HG02610 (cell line): ENCODE measurements at regions not wholly inside any gene's neighbourhood (a gene's known extent, or its start where the extent isn't known, plus 50 kb on each side); places are given as distances from the start of the nearest gene placed in this dataset.

Experiments
- ATAC-seq: cut with Tn5 transposase; IDR thresholded peaks from one replicate; pipeline ENCODE4 v1.9.1; 2021; ENCODE audit warnings: mild to moderate bottlenecking, moderate library complexity; ENCODE audit not compliant: unreplicated experiment

DNA sequence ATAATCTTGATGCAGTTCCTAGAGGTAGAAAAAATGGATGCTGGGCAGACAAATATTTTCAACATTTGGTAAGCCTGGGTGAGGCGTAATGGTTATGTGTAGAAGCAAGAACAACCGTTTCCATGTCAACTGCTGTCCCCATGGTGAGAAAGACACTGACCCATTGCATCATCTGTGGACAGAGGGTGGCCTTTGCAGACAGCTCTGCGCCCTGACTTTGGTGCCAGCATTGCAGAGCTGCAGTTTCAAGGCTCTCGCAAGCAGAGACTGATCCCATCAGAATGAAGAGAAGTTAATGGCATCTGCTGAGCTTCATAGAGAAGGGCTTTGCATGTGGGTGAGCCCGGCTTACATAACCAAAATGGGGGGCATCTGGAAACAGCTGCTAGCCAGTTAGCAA, 179.0 kb upstream of the ADRA1B start:
- ATAC-seq = no peak

DNA sequence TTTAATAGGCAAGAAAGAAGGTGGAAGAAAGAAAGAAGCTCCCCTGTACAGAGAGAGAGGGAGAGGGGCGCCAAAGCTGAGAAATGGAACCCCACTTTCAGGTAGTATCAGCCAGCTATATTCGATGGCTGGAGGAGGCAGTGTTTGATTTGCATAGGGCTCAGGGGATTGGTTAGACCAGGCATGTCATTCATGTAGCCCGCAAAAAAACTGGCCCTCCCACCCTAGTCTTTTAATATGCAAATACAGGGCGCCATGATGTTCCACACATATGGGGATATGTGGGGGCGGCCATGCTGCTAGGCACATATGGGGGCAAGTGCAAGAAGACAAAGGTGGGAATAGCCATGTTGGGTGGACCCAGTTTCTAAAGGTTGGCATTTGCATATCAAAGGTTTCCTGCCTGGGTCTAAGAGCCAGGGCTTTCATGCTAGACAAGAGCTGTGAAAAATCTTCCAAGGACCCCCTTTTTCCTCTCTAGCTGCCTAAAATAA, 174.4 kb upstream of the ADRA1B start:
- ATAC-seq = no peak

DNA sequence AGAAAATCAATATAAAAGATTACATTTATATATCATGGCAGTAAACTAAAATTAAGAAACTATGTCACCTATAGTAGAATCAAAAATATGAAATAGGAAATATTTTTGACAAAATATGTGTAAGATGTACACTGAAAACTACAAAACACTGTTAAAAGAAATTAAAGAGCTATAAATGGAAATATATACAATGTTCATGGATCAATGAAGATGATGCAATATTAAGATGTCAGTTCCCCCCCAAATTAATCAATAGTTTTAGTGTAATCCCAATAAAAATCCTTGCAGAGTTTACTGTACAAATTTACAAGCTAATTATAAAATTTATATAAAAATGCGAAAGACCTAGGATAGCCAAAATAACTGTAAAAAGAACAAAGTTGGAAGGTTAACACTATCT, 173.0 kb upstream of the ADRA1B start:
- no peak for ATAC-seq

DNA sequence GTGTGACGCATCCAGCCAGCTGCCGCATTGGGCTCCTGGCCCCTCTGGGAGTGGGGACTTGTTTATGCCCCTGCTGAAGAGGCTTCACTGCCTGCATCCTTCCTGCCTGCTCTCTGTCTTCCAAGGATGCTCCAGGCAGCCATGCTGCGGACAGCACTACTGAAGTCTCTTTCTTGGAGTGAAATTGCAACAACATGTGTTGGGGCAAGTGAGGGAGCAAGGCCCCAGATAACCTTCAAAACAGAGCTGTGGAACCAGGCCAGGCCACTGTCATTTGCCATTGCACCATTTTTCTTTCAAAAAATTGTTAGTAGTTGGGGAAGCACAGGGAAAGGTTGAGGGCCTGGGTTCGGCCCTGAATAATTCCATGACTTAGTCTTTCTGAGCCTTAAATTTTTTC, 169.6 kb upstream of the ADRA1B start:
- ATAC-seq = no peak

DNA sequence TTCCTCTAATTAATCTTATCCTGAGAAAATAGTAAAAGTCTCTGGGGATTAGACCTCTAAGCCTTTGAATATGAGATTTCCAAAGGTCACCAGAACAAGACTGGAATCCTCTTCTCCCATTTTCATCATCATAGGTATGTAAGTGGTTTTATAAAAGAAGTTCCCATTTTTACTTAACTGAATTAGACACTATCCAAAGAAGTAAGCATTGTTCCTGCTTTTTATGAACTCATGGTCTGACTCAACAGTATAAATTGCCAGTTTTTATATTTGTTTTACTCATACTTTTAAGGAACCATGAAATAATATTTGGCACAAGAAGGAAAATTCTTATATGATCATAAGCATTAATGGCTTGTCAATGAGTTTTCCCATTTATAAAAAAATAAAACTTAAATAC, 167.1 kb upstream of the ADRA1B start:
- ATAC-seq = no peak

DNA sequence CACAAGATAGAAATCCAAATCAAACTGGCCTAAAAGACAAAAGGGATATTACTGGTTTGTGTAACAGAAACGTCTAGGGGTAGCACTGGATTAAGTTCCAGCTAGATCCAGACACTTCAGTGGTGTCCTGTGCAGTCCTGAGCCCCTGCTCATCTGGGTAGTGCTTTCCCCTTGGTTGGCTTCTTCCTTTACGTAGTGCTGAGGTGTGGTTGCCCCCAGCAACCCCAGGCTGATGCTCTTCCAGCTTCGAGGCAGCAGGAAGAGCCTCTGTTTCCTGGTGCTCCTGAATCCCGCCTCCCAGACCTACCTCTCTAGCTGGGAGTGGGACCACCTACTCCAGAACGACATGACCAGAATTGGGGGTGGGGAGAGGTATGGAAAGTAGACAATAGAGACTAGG, 166.1 kb upstream of the ADRA1B start:
- ATAC-seq = no peak

DNA sequence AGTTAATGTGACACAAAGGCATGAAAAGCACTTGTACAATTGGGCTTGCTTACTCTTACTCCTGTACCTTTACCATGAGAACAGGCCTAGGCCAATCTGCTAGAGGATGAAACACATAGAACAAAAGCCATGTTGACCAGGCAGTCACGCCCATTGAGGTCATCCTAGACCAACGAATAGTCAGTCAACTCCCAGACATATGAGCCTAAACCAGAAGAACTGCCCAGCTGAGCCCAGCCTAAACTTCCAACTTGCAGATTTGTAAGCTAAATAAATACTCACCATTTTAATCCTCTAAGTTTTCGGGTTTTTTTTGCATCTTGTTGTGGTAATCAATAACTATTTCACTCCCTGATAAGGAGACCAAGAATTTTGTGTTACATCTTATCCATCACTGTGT, 164.8 kb upstream of the ADRA1B start:
- ATAC-seq = no peak

DNA sequence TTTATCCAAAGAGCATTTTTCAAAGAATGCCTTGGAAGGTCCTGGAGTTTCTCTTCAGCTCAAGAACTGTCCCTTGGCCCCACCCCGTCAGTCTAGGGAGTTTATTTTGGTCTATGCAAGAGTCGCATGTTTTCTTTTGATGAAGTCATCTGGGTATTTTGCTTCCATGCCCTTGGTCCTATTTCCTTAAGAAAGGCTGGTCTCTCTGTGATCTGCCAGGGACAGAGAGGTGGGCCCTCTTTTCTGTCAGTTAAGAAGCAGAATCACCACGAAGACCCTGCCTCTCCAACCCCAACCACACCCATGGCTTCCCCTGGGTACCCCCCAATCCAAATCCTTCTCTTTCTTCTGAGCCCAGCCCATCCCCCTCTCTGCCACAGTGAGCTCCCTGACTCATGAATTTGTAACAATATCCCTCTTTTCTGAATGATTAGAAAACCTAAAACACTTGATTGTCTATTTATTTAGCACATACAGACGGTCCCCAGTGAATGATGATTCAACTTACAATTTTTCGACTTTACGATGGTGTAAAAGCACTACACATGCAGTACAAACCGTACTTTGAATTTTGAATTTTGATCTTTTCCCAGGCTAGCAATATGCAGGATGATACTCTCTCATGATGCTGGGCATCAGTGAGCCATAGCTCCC, 163.5 kb upstream of the ADRA1B start:
- ATAC-seq = no peak

DNA sequence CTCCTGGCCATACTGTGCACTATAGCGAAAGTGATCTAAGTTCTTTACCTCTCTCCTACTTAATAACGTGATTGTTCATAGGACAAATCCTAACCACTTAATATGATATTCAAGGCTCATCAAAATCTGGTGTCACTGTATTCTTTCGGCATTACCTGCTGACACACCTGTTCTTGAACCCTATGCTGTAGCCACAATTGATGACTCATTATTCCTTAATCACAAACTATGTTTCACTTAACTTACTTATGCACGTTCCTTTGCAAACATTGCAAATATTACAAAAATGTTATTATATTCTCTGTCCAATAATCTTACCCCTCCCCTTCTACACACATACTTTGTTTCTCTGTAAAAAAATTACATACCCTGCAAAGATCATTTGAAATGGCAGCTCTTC, 158.1 kb upstream of the ADRA1B start:
- no peak for ATAC-seq

DNA sequence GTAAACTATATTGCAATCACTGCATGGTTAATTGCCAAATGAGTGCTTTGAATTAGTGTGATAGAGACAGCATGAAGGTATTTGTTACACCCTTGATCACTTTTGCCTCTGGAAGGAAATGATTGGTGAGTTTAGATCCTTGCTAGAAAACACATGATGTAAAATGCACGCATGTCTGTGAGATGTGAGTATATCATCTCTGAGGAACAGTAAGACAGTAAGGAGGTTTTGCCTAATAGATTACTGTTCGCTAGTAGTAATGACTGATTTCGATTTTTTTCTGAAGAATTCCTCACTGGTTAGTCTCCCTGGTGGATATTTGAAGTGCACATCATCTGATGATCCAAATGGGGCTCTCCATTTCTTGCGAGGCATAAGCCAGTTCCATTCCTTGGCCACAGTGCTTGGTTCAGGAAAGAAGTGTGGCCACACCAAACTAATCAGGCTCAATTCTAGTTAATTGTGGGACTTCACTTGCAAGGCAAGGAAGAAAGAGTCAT, 156.4 kb upstream of the ADRA1B start:
- no peak for ATAC-seq

DNA sequence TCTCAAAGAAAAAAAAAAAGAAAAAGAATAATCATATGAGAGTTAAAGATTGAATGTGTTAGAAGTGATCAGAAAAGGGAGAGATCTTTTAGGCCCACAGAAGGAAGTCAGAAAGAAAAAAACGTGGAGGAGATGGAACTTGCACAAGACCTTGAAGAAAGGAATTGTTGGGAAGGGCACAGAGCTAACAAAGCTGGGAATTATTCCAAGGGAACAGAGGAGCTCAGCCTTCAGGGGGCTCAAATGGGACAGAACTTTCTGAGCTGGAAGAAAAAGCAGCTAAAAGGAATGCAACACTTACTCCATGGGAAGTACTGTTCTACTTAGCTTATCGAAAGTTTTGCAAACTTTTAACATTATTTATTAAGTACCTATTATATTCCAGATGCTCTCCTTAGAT, 153.4 kb upstream of the ADRA1B start:
- no peak for ATAC-seq

DNA sequence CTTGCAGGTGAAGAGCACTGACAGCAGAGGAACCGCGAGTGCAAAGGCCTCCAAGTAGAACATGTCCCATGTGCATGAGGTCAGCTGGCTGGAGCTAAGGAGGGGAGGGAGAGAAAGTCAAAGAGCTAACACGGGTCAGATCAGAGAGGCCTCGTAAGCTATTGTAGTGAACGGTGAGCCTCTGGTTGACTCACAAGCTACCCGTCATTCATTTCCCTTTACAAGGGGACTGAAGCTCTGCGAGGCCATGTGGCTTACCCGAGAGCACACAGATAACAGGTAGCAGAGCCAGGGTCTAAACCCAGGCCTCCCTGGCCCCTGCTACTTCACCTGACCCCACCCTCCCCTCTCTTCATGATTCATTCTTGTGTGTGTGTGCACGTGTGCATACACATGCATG, 152.7 kb upstream of the ADRA1B start:
- no peak for ATAC-seq

DNA sequence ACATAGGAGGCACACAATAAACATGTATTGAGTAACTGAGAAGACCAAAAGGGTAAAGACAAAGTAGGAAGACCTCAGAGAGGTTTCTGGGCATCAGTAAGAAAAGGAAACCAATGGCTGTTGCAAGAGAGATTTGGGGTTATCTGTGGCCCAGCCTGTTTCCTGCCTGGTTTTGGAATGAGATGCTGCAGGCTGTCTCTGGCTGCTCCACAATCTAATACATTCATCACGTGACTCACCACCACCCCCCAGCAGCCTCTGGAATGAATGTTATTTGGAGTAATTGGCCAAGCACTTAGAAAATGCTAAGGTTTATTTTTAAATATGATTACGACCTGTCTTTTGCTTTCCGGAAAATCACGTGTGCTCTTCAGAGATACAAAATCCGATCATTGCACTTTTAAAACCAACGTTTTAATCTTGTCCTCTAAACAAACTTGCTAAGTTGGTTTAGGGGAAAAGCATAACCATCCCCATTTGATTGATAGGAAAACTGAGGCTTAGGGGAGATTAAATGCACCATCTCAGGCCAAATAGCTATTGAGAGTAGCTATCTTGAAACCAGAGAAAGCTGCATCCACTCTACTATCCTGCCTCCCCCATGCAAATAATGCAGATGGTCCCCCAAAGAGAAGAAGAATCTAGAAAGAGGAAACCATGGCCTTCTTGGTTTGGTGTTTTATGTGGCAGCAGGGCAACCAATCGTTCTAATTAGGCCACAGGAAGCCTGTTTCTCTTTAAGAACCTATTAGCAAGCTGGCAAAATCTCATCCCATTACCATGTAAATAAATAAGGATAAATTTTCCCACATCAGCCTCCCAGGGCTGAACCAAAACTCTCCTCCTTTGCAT, 151.8 kb upstream of the ADRA1B start:
- no peak for ATAC-seq

DNA sequence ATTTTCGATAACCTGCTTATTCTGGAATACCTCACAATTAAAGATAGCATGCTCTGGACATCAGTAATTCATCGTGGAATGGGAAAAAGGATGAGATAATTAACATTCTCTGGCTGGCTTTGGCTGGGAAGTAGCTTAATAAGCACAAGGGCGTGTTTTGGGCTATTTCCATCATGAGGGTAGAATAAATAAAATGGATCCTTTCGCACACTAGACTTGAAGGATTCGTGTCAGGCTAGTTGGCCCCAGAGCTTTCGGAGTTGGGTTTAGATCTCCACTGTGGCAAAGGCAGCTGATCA, 151.2 kb upstream of the ADRA1B start:
- no peak for ATAC-seq

DNA sequence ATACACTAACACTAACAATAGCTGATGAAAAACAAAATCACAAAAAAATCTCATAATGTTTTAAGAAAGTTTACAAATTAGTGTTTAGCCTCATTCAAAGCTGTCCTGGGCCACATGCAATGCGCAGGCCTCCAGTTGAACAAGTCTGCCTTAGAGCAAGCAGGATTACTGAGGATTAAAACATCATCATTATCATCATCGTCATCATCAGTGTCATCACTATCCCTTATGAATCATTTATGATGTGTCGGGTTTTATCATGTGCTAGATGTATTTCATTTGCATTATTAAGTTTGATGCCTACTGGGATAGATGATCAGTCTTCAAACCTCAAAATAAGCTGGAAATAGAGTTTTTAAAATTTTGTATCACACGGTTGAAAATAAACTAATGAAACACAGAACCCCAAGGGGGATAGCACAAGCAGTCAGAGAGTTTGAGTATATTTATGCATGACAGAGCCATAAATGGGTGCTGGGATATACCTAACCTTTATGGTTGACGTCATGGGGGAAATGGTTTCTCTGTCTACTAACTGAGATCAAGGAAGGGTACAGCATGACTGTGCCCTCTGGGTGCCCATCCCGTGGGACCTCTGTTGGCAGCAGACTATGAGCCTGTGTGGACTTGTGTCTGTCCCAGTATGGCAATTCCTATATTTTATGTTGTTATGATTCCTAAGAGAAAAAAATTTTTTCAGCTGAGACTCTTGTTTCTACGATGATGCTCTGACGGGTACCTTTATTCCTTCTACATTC, 150.3 kb upstream of the ADRA1B start:
- ATAC-seq = no peak

DNA sequence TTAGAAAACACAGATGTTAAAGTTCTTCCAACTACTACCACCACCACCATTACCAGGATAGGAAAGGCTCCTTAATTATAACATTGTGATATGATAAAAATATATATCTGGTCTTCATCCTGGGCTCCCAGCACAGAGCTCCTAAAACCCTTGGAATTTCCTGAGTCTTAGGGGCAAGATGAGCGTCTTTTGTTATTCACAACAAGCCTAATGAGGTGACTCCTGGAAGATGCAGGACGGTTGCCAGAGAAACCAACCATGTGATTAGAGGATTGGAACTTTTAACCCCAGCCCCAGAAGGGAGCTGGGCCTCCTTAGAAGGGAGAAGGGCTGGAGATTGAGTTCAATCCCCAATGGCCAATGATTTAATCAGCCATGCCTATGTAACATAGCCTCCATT, 148.0 kb upstream of the ADRA1B start:
- ATAC-seq = no peak

DNA sequence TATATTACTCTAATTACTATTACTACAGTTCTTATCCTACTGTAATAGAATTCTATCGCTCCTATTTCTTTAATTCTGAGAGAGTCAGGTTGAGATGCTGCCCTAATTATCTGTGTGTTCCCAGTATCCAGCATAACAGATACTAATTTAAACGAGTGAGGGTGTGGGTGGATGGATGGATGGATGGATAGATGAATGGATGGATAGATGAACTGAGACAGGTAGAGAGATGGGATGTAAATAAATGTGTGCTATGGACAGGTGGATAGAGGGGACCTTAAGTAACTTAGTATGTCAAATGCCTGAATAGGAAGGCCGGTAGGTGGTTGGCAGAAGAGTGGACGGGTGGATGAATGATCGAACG, 143.6 kb upstream of the ADRA1B start:
- ATAC-seq = no peak

DNA sequence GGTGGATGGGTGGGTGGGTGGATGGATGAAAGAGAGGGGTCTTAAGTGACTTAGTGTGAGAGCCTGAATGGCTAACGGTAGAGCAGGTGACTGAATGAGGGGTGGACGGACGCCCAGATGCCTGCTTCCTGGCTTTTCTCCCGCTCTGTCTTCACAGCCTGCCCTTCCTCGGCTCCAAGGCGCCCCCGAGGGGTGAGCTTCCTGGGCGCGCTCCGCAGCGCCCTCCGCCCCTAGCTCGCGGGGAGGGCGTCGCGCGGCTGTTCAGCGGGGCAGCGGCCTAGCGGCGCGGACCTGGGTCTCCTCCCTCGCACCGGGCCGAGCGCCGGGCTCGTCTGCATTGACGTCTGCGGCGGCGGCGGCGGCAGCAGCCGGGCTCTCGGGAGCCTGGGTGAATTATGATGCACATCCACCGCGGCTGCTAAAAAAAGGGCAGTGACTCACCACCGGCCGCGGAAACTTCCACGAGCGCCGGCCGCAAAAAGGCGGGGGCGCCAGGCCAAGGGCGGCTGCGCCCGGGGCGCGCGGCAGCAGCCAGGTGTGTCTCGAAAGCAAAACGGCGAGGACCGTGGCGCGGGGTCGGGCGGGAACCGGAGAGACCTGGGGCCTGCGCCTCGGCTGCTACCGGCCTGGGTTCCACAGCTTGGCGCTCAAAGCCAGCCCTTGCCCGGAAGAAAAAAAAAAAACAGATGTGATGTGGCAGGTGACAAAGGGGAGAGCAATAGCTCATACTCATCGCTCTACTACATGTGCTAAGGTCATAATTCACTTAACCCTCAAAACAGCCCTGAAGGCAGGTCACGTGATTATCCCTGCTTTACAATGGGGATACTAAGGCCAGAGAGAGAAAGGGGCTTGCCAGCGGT, 143.0 kb upstream of the ADRA1B start:
- peak; percentile 86 for ATAC-seq

DNA sequence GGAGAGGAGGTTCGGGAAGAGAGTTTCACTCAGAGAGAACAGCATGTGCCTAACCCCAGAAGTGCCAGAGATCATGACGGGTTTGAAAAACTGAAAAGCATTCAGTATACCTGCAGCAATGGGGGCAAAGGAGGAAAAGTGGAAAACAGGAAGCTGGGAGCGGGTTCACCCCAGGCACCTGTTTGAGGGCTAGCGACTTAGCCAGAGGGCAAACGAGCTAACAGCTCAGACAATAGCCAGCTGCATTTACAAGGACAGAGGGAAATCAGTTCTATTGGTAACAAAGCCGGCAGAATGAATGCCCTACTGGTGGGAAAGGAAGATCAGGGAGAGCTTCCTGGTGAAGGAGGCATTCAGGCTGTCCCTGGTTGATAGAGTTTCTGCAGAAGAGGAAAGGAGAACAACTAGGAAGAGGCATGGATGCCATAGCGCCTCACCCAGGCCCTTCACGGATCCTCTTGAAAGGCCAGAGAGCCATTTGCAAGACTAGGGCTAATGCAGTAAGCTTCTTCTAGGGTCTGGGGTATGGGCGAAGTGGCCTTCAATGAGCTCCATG, 141.7 kb upstream of the ADRA1B start:
- no peak for ATAC-seq

DNA sequence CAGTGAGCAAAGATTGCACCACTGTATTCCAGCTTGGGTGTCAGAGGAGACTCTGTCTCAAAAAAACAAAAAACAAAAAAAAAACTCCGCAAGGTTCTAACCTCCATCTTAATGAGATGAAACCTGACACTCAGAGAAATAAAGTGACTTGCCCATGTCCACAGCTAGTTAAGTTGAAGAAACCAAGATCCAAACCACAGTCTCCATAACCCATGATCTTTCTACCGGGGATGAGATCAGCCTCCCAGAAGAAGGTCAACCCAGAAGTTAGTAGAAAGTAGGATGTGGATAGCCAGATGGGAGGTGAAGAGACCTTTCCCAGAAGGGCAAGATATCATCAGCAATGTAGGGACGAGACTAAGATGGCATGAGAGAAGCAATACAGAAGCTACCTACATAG, 140.4 kb upstream of the ADRA1B start:
- no peak for ATAC-seq
